ENCODE measurements at regions not wholly inside any gene's neighbourhood (a gene's known extent, or its start where the extent isn't known, plus 50 kb on each side); places are given as distances from the start of the nearest gene placed in this dataset.

DNA sequence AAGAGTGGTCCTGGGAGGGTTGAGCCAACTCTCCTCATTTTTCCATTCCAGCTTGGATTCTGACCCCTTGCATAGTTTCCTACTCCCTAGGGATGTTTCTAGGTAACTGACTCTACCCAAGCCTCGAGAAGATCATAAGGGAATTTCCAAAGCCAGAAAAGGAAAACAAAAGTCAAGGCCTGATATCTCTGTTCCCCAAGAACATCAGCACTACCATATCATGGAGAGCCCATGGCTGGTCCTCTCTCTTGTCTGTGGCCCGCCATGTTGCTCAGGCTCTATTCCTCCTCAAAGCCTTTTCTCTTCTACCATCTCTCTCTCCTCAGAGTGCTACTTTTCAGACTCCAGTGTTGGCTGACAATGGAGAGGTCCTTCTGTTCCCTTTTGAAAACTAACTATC, 99.6 kb upstream of the KLF7 start:
- Histone ChIP-seq H3K9me3 (ENCODE audit: insufficient read depth, low read length) (no peaks in the 10 kb centered on the region), H3K27me3 (ENCODE audit: low read depth, low read length) (no peaks in the 10 kb centered on the region)
- TF ChIP-seq, protein P1, sequence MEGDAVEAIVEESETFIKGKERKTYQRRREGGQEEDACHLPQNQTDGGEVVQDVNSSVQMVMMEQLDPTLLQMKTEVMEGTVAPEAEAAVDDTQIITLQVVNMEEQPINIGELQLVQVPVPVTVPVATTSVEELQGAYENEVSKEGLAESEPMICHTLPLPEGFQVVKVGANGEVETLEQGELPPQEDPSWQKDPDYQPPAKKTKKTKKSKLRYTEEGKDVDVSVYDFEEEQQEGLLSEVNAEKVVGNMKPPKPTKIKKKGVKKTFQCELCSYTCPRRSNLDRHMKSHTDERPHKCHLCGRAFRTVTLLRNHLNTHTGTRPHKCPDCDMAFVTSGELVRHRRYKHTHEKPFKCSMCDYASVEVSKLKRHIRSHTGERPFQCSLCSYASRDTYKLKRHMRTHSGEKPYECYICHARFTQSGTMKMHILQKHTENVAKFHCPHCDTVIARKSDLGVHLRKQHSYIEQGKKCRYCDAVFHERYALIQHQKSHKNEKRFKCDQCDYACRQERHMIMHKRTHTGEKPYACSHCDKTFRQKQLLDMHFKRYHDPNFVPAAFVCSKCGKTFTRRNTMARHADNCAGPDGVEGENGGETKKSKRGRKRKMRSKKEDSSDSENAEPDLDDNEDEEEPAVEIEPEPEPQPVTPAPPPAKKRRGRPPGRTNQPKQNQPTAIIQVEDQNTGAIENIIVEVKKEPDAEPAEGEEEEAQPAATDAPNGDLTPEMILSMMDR (IDR thresholded peaks at IDR 0.05; ENCODE audit: low read depth, low read length), result no peak
- TF ChIP-seq EZH2phosphoT487 (IDR thresholded peaks at IDR 0.05; ENCODE audit: low read depth), result no peak

DNA sequence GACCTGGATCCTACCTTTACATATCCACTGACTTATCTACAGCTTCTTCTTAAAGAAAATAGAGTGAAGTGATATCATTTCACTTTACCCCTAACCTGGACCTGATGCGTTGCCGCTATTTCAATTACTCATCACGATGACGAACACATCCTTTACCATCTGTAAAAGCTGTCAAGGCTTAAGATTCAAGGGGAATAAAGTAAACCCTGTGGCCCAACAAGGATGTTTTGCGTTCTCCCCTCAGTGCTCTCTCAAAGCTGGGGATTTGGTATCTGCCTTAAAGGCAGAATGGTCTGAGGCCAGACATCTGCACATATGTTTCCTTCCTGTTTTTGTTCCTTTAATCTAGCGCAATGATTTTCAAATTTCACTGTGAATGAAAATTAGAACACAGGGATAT, 100.1 kb upstream of the KLF7 start:
- Histone ChIP-seq H4K20me1 (ENCODE audit: insufficient read depth, low read length) (no peaks in the 10 kb centered on the region), H3K9ac (ENCODE audit: low read length) (no peak overlapping the region)
- no peak for TF ChIP-seq EZH2phosphoT487 (IDR thresholded peaks at IDR 0.05; ENCODE audit: low read depth)
- TF ChIP-seq, protein P1 (IDR thresholded peaks at IDR 0.05; ENCODE audit: low read depth, low read length), result no peak

More for the DNA sequence above, 99.6 kb upstream of the KLF7 start:
- H3K4me2 ChIP-seq (ENCODE audit: low read length), result no peak overlapping the region
- no peaks in the 10 kb centered on the region for H3K36me3 ChIP-seq (replicated peaks; ENCODE audit: low read depth, low read length)
- no peaks in the 10 kb centered on the region for H4K20me1 ChIP-seq (ENCODE audit: insufficient read depth, low read length)
- H3K4me3 ChIP-seq (ENCODE audit: low read length), result no peak overlapping the region
- H3K9ac ChIP-seq (ENCODE audit: low read length), result no peak overlapping the region
- no peak overlapping the region for H3K27ac ChIP-seq (ENCODE audit: low read length)
- H3K79me2 ChIP-seq (ENCODE audit: low read length), result no peaks in the 10 kb centered on the region
- H3K4me1 ChIP-seq (ENCODE audit: low read length), result no peaks in the 10 kb centered on the region
- no peak overlapping the region for H2AFZ ChIP-seq (ENCODE audit: low read depth, low read length)

DNA sequence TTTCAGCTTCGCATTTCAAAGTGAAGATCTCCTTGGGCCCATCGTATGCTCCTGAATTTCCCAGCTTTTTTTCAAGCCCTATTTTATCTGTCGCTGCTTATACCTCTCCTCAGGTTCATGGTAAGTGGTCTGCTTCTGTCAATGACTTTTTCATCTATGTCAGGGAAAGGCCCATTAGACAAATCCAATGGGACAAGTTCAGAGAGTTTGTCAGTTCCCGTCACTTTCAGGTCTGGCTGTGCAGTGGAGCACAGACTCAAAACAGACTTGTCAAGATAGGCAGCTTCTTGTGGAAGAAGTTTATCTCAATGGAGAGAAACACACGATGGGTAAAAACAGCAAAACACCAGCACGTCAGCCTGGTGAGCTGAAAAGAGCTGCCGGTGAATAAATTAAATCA, 100.9 kb upstream of the KLF7 start:
- TF ChIP-seq, protein P1 (IDR thresholded peaks at IDR 0.05; ENCODE audit: low read depth, low read length), result no peak
- no peak overlapping the region for H3K27ac ChIP-seq (ENCODE audit: low read length)
- H3K9ac ChIP-seq (ENCODE audit: low read length), result no peak overlapping the region
- H3K4me3 ChIP-seq (ENCODE audit: low read length), result no peak overlapping the region
- no peaks in the 10 kb centered on the region for H3K9me3 ChIP-seq (ENCODE audit: insufficient read depth, low read length)
- H3K79me2 ChIP-seq (ENCODE audit: low read length), result no peaks in the 10 kb centered on the region
- no peak overlapping the region for H2AFZ ChIP-seq (ENCODE audit: low read depth, low read length)
- no peaks in the 10 kb centered on the region for H3K4me1 ChIP-seq (ENCODE audit: low read length)
- H3K36me3 ChIP-seq (replicated peaks; ENCODE audit: low read depth, low read length), result no peaks in the 10 kb centered on the region
- no peak overlapping the region for H3K4me2 ChIP-seq (ENCODE audit: low read length)
- H4K20me1 ChIP-seq (ENCODE audit: insufficient read depth, low read length), result no peaks in the 10 kb centered on the region
- no peaks in the 10 kb centered on the region for H3K27me3 ChIP-seq (ENCODE audit: low read depth, low read length)

More for the DNA sequence above, 100.1 kb upstream of the KLF7 start:
- no peaks in the 10 kb centered on the region for H3K27me3 ChIP-seq (ENCODE audit: low read depth, low read length)
- H3K36me3 ChIP-seq (replicated peaks; ENCODE audit: low read depth, low read length), result no peaks in the 10 kb centered on the region
- H3K4me1 ChIP-seq (ENCODE audit: low read length), result no peaks in the 10 kb centered on the region
- H2AFZ ChIP-seq (ENCODE audit: low read depth, low read length), result no peak overlapping the region
- no peak overlapping the region for H3K27ac ChIP-seq (ENCODE audit: low read length)
- H3K79me2 ChIP-seq (ENCODE audit: low read length), result no peaks in the 10 kb centered on the region
- H3K4me2 ChIP-seq (ENCODE audit: low read length), result no peak overlapping the region
- H3K4me3 ChIP-seq (ENCODE audit: low read length), result no peak overlapping the region
- no peaks in the 10 kb centered on the region for H3K9me3 ChIP-seq (ENCODE audit: insufficient read depth, low read length)

DNA sequence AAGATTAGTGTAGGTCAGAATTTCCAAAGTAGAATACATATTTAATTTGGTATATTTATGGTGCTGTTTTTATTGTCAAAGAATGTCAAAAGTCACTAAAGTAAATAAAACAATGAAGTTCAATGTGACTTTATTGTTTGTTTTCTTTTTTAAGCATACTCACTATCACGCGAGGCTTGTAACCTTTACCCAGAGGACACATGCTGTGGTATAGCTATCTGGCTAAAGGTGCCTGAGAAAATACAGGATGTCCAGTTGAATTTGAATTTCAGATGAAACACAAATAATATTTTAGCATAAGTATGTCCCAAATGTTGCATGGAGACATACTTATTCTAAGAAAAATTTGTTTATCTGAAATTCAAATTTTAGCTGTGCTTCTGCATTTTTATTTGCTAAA, 103.3 kb upstream of the KLF7 start:
- no peak overlapping the region for H2AFZ ChIP-seq (ENCODE audit: low read depth, low read length)
- no peak overlapping the region for H3K4me2 ChIP-seq (ENCODE audit: low read length)
- no peaks in the 10 kb centered on the region for H3K9me3 ChIP-seq (ENCODE audit: insufficient read depth, low read length)
- H3K27me3 ChIP-seq (ENCODE audit: low read depth, low read length), result no peaks in the 10 kb centered on the region
- no peaks in the 10 kb centered on the region for H3K4me1 ChIP-seq (ENCODE audit: low read length)
- no peaks in the 10 kb centered on the region for H3K79me2 ChIP-seq (ENCODE audit: low read length)
- H3K4me3 ChIP-seq (ENCODE audit: low read length), result no peak overlapping the region
- no peak for TF ChIP-seq EZH2phosphoT487 (IDR thresholded peaks at IDR 0.05; ENCODE audit: low read depth)
- TF ChIP-seq, protein P1 (IDR thresholded peaks at IDR 0.05; ENCODE audit: low read depth, low read length), result no peak
- H3K9ac ChIP-seq (ENCODE audit: low read length), result no peak overlapping the region
- no peak overlapping the region for H3K27ac ChIP-seq (ENCODE audit: low read length)
- no peaks in the 10 kb centered on the region for H4K20me1 ChIP-seq (ENCODE audit: insufficient read depth, low read length)
- no peaks in the 10 kb centered on the region for H3K36me3 ChIP-seq (replicated peaks; ENCODE audit: low read depth, low read length)

All from OCI-LY3 (cell line).